SU-DHL-6 (cell line): ENCODE measurements at regions not wholly inside any gene's neighbourhood (a gene's known extent, or its start where the extent isn't known, plus 50 kb on each side); places are given as distances from the start of the nearest gene placed in this dataset.

Source experiments
- EZH2phosphoT487 ChIP-seq: fragments of 200-600 bp; sonication (generic), shearing (Covaris generic); conservative IDR thresholded peaks from 2 replicates; pipeline ENCODE4 v1.6.1; 2018; ENCODE audit warnings: mild to moderate bottlenecking, antibody characterized with exemption, low read length, moderate library complexity, mixed read lengths
- TF ChIP-seq, protein P1 (sequence below): fragments of 200-600 bp; sonication (generic); IDR thresholded peaks from one replicate; pipeline ENCODE4 v1.5.1; 2017; ENCODE audit warnings: antibody characterized with exemption, mild to moderate bottlenecking, low read length, moderate library complexity; ENCODE audit not compliant: insufficient read depth, poor library complexity, severe bottlenecking

DNA sequence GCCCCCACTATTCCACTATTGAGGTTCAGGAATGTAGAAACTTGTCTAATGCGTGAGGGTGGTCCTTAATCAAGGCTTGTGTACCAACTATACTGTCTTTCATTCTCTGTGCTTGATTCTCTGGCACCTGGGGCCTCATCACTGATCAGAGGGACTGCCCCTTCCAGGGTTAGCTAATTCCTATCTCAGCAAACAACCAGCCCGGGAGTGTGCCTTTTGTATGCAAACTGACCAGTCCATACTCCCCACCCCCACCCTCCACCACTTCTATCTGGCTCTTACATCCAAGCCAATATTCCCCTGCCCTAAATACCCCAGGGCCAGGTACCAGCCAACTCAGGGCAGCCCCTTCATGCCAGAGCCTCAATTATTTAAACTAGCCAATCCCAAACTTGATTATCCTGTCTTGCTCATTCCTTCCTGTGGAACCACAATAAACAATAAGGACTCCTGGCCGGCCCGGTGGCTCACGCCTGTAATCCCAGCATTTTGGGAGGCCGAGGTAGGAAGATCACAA is 59.3 kb downstream of the FTHL17 start:
- TF ChIP-seq, protein P1, sequence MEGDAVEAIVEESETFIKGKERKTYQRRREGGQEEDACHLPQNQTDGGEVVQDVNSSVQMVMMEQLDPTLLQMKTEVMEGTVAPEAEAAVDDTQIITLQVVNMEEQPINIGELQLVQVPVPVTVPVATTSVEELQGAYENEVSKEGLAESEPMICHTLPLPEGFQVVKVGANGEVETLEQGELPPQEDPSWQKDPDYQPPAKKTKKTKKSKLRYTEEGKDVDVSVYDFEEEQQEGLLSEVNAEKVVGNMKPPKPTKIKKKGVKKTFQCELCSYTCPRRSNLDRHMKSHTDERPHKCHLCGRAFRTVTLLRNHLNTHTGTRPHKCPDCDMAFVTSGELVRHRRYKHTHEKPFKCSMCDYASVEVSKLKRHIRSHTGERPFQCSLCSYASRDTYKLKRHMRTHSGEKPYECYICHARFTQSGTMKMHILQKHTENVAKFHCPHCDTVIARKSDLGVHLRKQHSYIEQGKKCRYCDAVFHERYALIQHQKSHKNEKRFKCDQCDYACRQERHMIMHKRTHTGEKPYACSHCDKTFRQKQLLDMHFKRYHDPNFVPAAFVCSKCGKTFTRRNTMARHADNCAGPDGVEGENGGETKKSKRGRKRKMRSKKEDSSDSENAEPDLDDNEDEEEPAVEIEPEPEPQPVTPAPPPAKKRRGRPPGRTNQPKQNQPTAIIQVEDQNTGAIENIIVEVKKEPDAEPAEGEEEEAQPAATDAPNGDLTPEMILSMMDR: no peak
- no peak for TF ChIP-seq EZH2phosphoT487
